ENCODE measurements at regions not wholly inside any gene's neighbourhood (a gene's known extent, or its start where the extent isn't known, plus 50 kb on each side); places are given as distances from the start of the nearest gene placed in this dataset.

- H3K9me3 Mint-ChIP-seq: no peaks in the 10 kb centered on the region
- ATAC-seq (ENCODE audit: low read depth in 2 of 2) (no peak), DNase-seq (no peak)
- H3K27ac Mint-ChIP-seq: peak overlapping the region; percentile 35 to 93 (median 64)
- Histone ChIP-seq H3K4me1 (ENCODE audit: control insufficient read depth, insufficient read depth, low read length, poor library complexity, severe bottlenecking) (peaks cover 22% of the 10 kb centered on the region), H3K36me3 (ENCODE audit: control insufficient read depth, insufficient read depth, low read length) (no peaks in the 10 kb centered on the region), H3K9me3 (ENCODE audit: control insufficient read depth in 2 of 2, low read length in 2 of 2) (no peaks in the 10 kb centered on the region), H3K4me3 (ENCODE audit: low read depth, low read length) (no peak overlapping the region), H3K27me3 (ENCODE audit: control insufficient read depth, insufficient read depth, low read length) (no peaks in the 10 kb centered on the region), H3K27ac (ENCODE audit: insufficient read depth, low read length, poor library complexity, severe bottlenecking) (no peak overlapping the region)
- peaks cover 16 to 42% (median 26%) of the 10 kb centered on the region in 4 donors for H3K4me1 Mint-ChIP-seq
- H3K27me3 Mint-ChIP-seq: peaks cover 4% of the 10 kb centered on the region
- no peak overlapping the region for H3K4me3 Mint-ChIP-seq
- no peaks in the 10 kb centered on the region for H3K36me3 Mint-ChIP-seq
Observed at GRCh38 chr20:53876470-53876869, 193.9 kb downstream of the BCAS1 start.

GRCh38 chr20:53875452-53875851, 194.9 kb downstream of the BCAS1 start:
- H3K4me3 Mint-ChIP-seq: peak overlapping the region in 1 of 4 donors; percentile 25

GRCh38 chr20:53874706-53875105, 195.7 kb downstream of the BCAS1 start:
- Mint-ChIP-seq H3K4me3 (no peak overlapping the region), H3K4me1 (peaks cover 20 to 57% (median 35%) of the 10 kb centered on the region in 4 donors), H3K36me3 (no peaks in the 10 kb centered on the region), H3K27ac (peak overlapping the region in 1 of 3 donors; percentile 97), H3K9me3 (no peaks in the 10 kb centered on the region), H3K27me3 (peaks cover 4% of the 10 kb centered on the region)
- DNase-seq (no peak), ATAC-seq (ENCODE audit: low read depth in 2 of 2) (no peak)
- Histone ChIP-seq H3K4me1 (ENCODE audit: control insufficient read depth, insufficient read depth, low read length, poor library complexity, severe bottlenecking) (peaks cover 38% of the 10 kb centered on the region), H3K27me3 (ENCODE audit: control insufficient read depth, insufficient read depth, low read length) (no peaks in the 10 kb centered on the region), H3K4me3 (ENCODE audit: low read depth, low read length) (no peak overlapping the region), H3K27ac (ENCODE audit: insufficient read depth, low read length, poor library complexity, severe bottlenecking) (no peak overlapping the region), H3K9me3 (ENCODE audit: control insufficient read depth in 2 of 2, low read length in 2 of 2) (no peaks in the 10 kb centered on the region), H3K36me3 (ENCODE audit: control insufficient read depth, insufficient read depth, low read length) (no peaks in the 10 kb centered on the region)

More at GRCh38 chr20:53875452-53875851, 194.9 kb downstream of the BCAS1 start:
- no peak overlapping the region for H3K4me3 ChIP-seq (ENCODE audit: low read depth, low read length)
- Mint-ChIP-seq H3K27me3 (peaks cover 4% of the 10 kb centered on the region), H3K4me1 (peaks cover 16 to 50% (median 29%) of the 10 kb centered on the region in 4 donors), H3K27ac (peak overlapping the region in 2 of 3 donors; percentile 32 to 97), H3K9me3 (no peaks in the 10 kb centered on the region), H3K36me3 (no peaks in the 10 kb centered on the region)
- peaks cover 31% of the 10 kb centered on the region for H3K4me1 ChIP-seq (ENCODE audit: control insufficient read depth, insufficient read depth, low read length, poor library complexity, severe bottlenecking)
- DNase-seq (no peak), ATAC-seq (ENCODE audit: low read depth in 2 of 2) (no peak)
- H3K27me3 ChIP-seq (ENCODE audit: control insufficient read depth, insufficient read depth, low read length): no peaks in the 10 kb centered on the region
- H3K27ac ChIP-seq (ENCODE audit: insufficient read depth, low read length, poor library complexity, severe bottlenecking): no peak overlapping the region
- no peaks in the 10 kb centered on the region for H3K36me3 ChIP-seq (ENCODE audit: control insufficient read depth, insufficient read depth, low read length)
- no peaks in the 10 kb centered on the region for H3K9me3 ChIP-seq (ENCODE audit: control insufficient read depth in 2 of 2, low read length in 2 of 2)

- Histone ChIP-seq H3K36me3 (ENCODE audit: control insufficient read depth, insufficient read depth, low read length) (no peaks in the 10 kb centered on the region), H3K4me1 (ENCODE audit: control insufficient read depth, insufficient read depth, low read length, poor library complexity, severe bottlenecking) (peaks cover 44% of the 10 kb centered on the region), H3K27me3 (ENCODE audit: control insufficient read depth, insufficient read depth, low read length) (no peaks in the 10 kb centered on the region), H3K4me3 (ENCODE audit: low read depth, low read length) (no peak overlapping the region), H3K27ac (ENCODE audit: insufficient read depth, low read length, poor library complexity, severe bottlenecking) (peak overlapping the region; percentile 81), H3K9me3 (ENCODE audit: control insufficient read depth in 2 of 2, low read length in 2 of 2) (no peaks in the 10 kb centered on the region)
- peak overlapping the region in 1 of 4 donors; percentile 28 for H3K4me3 Mint-ChIP-seq
- DNase-seq: no peak
- no peaks in the 10 kb centered on the region for H3K36me3 Mint-ChIP-seq
- no peaks in the 10 kb centered on the region for H3K9me3 Mint-ChIP-seq
- peaks cover 4% of the 10 kb centered on the region for H3K27me3 Mint-ChIP-seq
- peak overlapping the region; percentile 97 to 100 (median 98) for H3K27ac Mint-ChIP-seq
- ATAC-seq (ENCODE audit: low read depth in 2 of 2): no peak
- H3K4me1 Mint-ChIP-seq: peaks cover 26 to 63% (median 39%) of the 10 kb centered on the region in 4 donors
Observed at GRCh38 chr20:53874104-53874503, 196.3 kb downstream of the BCAS1 start.

- DNase-seq (peak in 1 of 3 donors; percentile 44), ATAC-seq (ENCODE audit: low read depth in 2 of 2) (no peak)
- Mint-ChIP-seq H3K4me3 (peak overlapping the region; percentile 89 to 96 (median 92)), H3K27ac (peak overlapping the region; percentile 97 to 100 (median 98)), H3K9me3 (no peaks in the 10 kb centered on the region), H3K4me1 (peaks cover 26 to 61% (median 39%) of the 10 kb centered on the region in 4 donors), H3K27me3 (peaks cover 4% of the 10 kb centered on the region), H3K36me3 (no peaks in the 10 kb centered on the region)
- H3K36me3 ChIP-seq (ENCODE audit: control insufficient read depth, insufficient read depth, low read length): no peaks in the 10 kb centered on the region
- H3K4me1 ChIP-seq (ENCODE audit: control insufficient read depth, insufficient read depth, low read length, poor library complexity, severe bottlenecking): peaks cover 44% of the 10 kb centered on the region
- peak overlapping the region; percentile 81 for H3K27ac ChIP-seq (ENCODE audit: insufficient read depth, low read length, poor library complexity, severe bottlenecking)
- no peaks in the 10 kb centered on the region for H3K27me3 ChIP-seq (ENCODE audit: control insufficient read depth, insufficient read depth, low read length)
- H3K9me3 ChIP-seq (ENCODE audit: control insufficient read depth in 2 of 2, low read length in 2 of 2): no peaks in the 10 kb centered on the region
- peak overlapping the region; percentile 83 for H3K4me3 ChIP-seq (ENCODE audit: low read depth, low read length)
Observed at GRCh38 chr20:53873230-53873604, 197.2 kb downstream of the BCAS1 start.

- Histone ChIP-seq H3K9me3 (ENCODE audit: control insufficient read depth in 2 of 2, low read length in 2 of 2) (no peaks in the 10 kb centered on the region), H3K27ac (ENCODE audit: insufficient read depth, low read length, poor library complexity, severe bottlenecking) (peak overlapping the region; percentile 81), H3K36me3 (ENCODE audit: control insufficient read depth, insufficient read depth, low read length) (no peaks in the 10 kb centered on the region), H3K4me1 (ENCODE audit: control insufficient read depth, insufficient read depth, low read length, poor library complexity, severe bottlenecking) (peaks cover 46% of the 10 kb centered on the region), H3K4me3 (ENCODE audit: low read depth, low read length) (peak overlapping the region; percentile 83), H3K27me3 (ENCODE audit: control insufficient read depth, insufficient read depth, low read length) (no peaks in the 10 kb centered on the region)
- peak; percentile 7 to 86 (median 74) for DNase-seq
- Mint-ChIP-seq H3K27me3 (peaks cover 4% of the 10 kb centered on the region), H3K4me1 (peaks cover 27 to 64% (median 41%) of the 10 kb centered on the region in 4 donors), H3K27ac (peak overlapping the region; percentile 97 to 100 (median 98)), H3K36me3 (no peaks in the 10 kb centered on the region), H3K4me3 (peak overlapping the region; percentile 89 to 96 (median 92)), H3K9me3 (no peaks in the 10 kb centered on the region)
- peak; percentile 57 to 61 for ATAC-seq (ENCODE audit: low read depth in 2 of 2)
Observed at GRCh38 chr20:53872561-53873229, 197.7 kb downstream of the BCAS1 start.

- peaks cover 4% of the 10 kb centered on the region for H3K27me3 Mint-ChIP-seq
- H3K9me3 Mint-ChIP-seq: no peaks in the 10 kb centered on the region
- peak overlapping the region; percentile 81 for H3K27ac ChIP-seq (ENCODE audit: insufficient read depth, low read length, poor library complexity, severe bottlenecking)
- peaks cover 52% of the 10 kb centered on the region for H3K4me1 ChIP-seq (ENCODE audit: control insufficient read depth, insufficient read depth, low read length, poor library complexity, severe bottlenecking)
- H3K4me3 Mint-ChIP-seq: peak overlapping the region; percentile 89 to 96 (median 92)
- H3K36me3 Mint-ChIP-seq: no peaks in the 10 kb centered on the region
- H3K4me1 Mint-ChIP-seq: peaks cover 33 to 70% (median 46%) of the 10 kb centered on the region in 4 donors
- no peaks in the 10 kb centered on the region for H3K9me3 ChIP-seq (ENCODE audit: control insufficient read depth in 2 of 2, low read length in 2 of 2)
- no peaks in the 10 kb centered on the region for H3K27me3 ChIP-seq (ENCODE audit: control insufficient read depth, insufficient read depth, low read length)
- no peaks in the 10 kb centered on the region for H3K36me3 ChIP-seq (ENCODE audit: control insufficient read depth, insufficient read depth, low read length)
- ATAC-seq (ENCODE audit: low read depth in 2 of 2) (peak; percentile 55 to 62), DNase-seq (peak in 2 of 3 donors; percentile 61 to 79)
- peak overlapping the region; percentile 97 to 100 (median 98) for H3K27ac Mint-ChIP-seq
- H3K4me3 ChIP-seq (ENCODE audit: low read depth, low read length): peak overlapping the region; percentile 83
Observed at GRCh38 chr20:53872081-53872541, 198.3 kb downstream of the BCAS1 start.
